Brain microvascular endothelial cell (primary cell): ENCODE measurements at regions not wholly inside any gene's neighbourhood (a gene's known extent, or its start where the extent isn't known, plus 50 kb on each side); places are given as distances from the start of the nearest gene placed in this dataset.
"Not testable (repeated sequence)": the region's sequence is repeated elsewhere in the genome, so short reads cannot be mapped to it uniquely, and the experiment has no call there.

Experiments
- DNase-seq: peaks from one replicate; pipeline ENCODE4 v3.0.0-alpha.2; 2020
- H3K27ac ChIP-seq: fragments of 250-450 bp; sonication (Bioruptor Pico); 2 replicates; pipeline ENCODE4 v1.5.1; 2020; ENCODE audit warnings: mild to moderate bottlenecking, moderate library complexity
- H3K27me3 ChIP-seq: fragments of 250-450 bp; sonication (Bioruptor Pico); replicated peaks from 2 replicates; pipeline ENCODE4 v1.5.1; 2020; ENCODE audit warnings: mild to moderate bottlenecking
- H3K36me3 ChIP-seq: fragments of 250-450 bp; sonication (Bioruptor Pico); replicated peaks from 2 replicates; pipeline ENCODE4 v1.5.1; 2020; ENCODE audit warnings: mild to moderate bottlenecking
- H3K4me3 ChIP-seq: 2 replicates; pipeline ENCODE4 v1.5.1; 2011; ENCODE audit warnings: low read depth, mild to moderate bottlenecking, control low read depth, low read length, moderate library complexity
- CTCF ChIP-seq: IDR thresholded peaks from 2 replicates; pipeline ENCODE4 v1.5.1; 2011; ENCODE audit warnings: low read depth, mild to moderate bottlenecking, moderate library complexity, low read length, control low read depth, inconsistent platforms; ENCODE audit errors: missing control alignments
- in situ Hi-C: cut with HindIII; loops from 2 replicates; pipeline ENCODE4 v1.10.0; 2017; ENCODE audit warnings: low sequenced_read_pairs, low pct_ligation_motif_present

GRCh38 chrX:6961286-6962005 lies 186.1 kb upstream of the STS start:
- H3K27ac ChIP-seq: no peak overlapping the region
- no peaks in the 10 kb centered on the region for H3K27me3 ChIP-seq
- DNase-seq: no peak
- in situ Hi-C loops: no loop called here
- no peaks in the 10 kb centered on the region for H3K36me3 ChIP-seq
- no peak for TF ChIP-seq CTCF
- no peak overlapping the region for H3K4me3 ChIP-seq

GRCh38 chrX:6959006-6959405 lies 188.5 kb upstream of the STS start:
- Histone ChIP-seq H3K36me3 (no peaks in the 10 kb centered on the region), H3K27ac (no peak overlapping the region), H3K27me3 (no peaks in the 10 kb centered on the region), H3K4me3 (no peak overlapping the region)
- TF ChIP-seq CTCF: no peak
- no peak for DNase-seq
- in situ Hi-C loops: no loop called here

- no peaks in the 10 kb centered on the region for H3K36me3 ChIP-seq
- H3K27me3 ChIP-seq: no peaks in the 10 kb centered on the region
- H3K27ac ChIP-seq: no peak overlapping the region
- in situ Hi-C loops: no loop called here
- no peak overlapping the region for H3K4me3 ChIP-seq
- no peak for DNase-seq
- no peak for TF ChIP-seq CTCF
Observed at GRCh38 chrX:6954836-6955235, 192.7 kb upstream of the STS start.

GRCh38 chrX:6946168-6946567 lies 201.3 kb upstream of the STS start:
- in situ Hi-C loops: no loop called here
- Histone ChIP-seq H3K4me3 (no peak overlapping the region), H3K36me3 (no peaks in the 10 kb centered on the region), H3K27me3 (no peaks in the 10 kb centered on the region), H3K27ac (no peak overlapping the region)
- DNase-seq: no peak
- TF ChIP-seq CTCF: no peak

- Histone ChIP-seq H3K27ac (no peak overlapping the region), H3K27me3 (no peaks in the 10 kb centered on the region), H3K4me3 (no peak overlapping the region), H3K36me3 (no peaks in the 10 kb centered on the region)
- peak; percentile 17 for DNase-seq
- in situ Hi-C loops: no loop called here
- no peak for TF ChIP-seq CTCF
Observed at GRCh38 chrX:6941041-6941440, 206.5 kb upstream of the STS start.

GRCh38 chrX:6932942-6933341 lies 214.6 kb upstream of the STS start:
- H3K27me3 ChIP-seq, H3K36me3 ChIP-seq, H3K4me3 ChIP-seq, DNase-seq, H3K27ac ChIP-seq, in situ Hi-C loops: not testable (repeated sequence)
